Liver (tissue), 8 donors: ENCODE measurements at regions not wholly inside any gene's neighbourhood (a gene's known extent, or its start where the extent isn't known, plus 50 kb on each side); places are given as distances from the start of the nearest gene placed in this dataset.

ENCODE experiments used
- DNase-seq: peaks from one replicate; pipeline ENCODE4 v3.0.0-alpha.2; 2017; ENCODE audit warnings: low spot score
- H3K27ac ChIP-seq, 2 donors: one replicate each; pipeline ENCODE4 v1.7.0; 2013; ENCODE audit warnings: inconsistent platforms in 2 of 2, low read length in 2 of 2, control low read depth in 1 of 2, low read depth in 1 of 2, mild to moderate bottlenecking in 1 of 2
- H3K27me3 ChIP-seq, 4 donors: one replicate each; pipeline versions ENCODE4 v1.6.1 to v1.7.0; 2013; ENCODE audit warnings: low read length in 3 of 4, inconsistent platforms in 1 of 4, mild to moderate bottlenecking in 1 of 4, moderate library complexity in 1 of 4; ENCODE audit not compliant: control insufficient read depth in 4 of 4, insufficient read depth in 4 of 4
- H3K36me3 ChIP-seq, 4 donors: one replicate each; pipeline versions ENCODE4 v1.6.1 to v1.7.0; 2013; ENCODE audit warnings: low read length in 3 of 4, mild to moderate bottlenecking in 3 of 4, low read depth in 1 of 4, moderate library complexity in 1 of 4; ENCODE audit not compliant: control insufficient read depth in 4 of 4, insufficient read depth in 3 of 4
- H3K4me1 ChIP-seq, 4 donors: one replicate each; pipeline versions ENCODE4 v1.6.1 to v1.7.0; 2013; ENCODE audit warnings: low read length in 3 of 4, mild to moderate bottlenecking in 3 of 4, moderate library complexity in 1 of 4; ENCODE audit not compliant: control insufficient read depth in 4 of 4, insufficient read depth in 4 of 4
- H3K4me3 ChIP-seq, 3 donors: one replicate each; pipeline versions ENCODE4 v1.6.1 to v1.7.0; 2013; ENCODE audit warnings: low read length in 3 of 3, control low read depth in 1 of 3, low read depth in 1 of 3, mild to moderate bottlenecking in 1 of 3
- H3K9ac ChIP-seq, 2 donors: one replicate each; pipeline ENCODE4 v1.7.0; 2013; ENCODE audit warnings: low read length in 2 of 2, mild to moderate bottlenecking in 2 of 2, moderate library complexity in 2 of 2, control low read depth in 1 of 2, low read depth in 1 of 2
- H3K9me3 ChIP-seq, 4 donors: one replicate each; pipeline versions ENCODE4 v1.6.1 to v1.7.0; 2013; ENCODE audit warnings: low read length in 3 of 4; ENCODE audit not compliant: control insufficient read depth in 4 of 4
- ATF3 ChIP-seq: IDR thresholded peaks from 2 replicates; pipeline ENCODE4 v1.6.1; 2016; ENCODE audit warnings: antibody characterized with exemption
- EGR1 ChIP-seq, 2 donors: IDR thresholded peaks; 2 replicates each; pipeline ENCODE4 v1.6.1; 2016 to 2018; ENCODE audit warnings: antibody characterized with exemption in 2 of 2, low read depth in 2 of 2
- FOXA1 ChIP-seq: IDR thresholded peaks from 2 replicates; pipeline ENCODE4 v1.6.1; 2016; ENCODE audit warnings: antibody characterized with exemption
- FOXA2 ChIP-seq: IDR thresholded peaks from 2 replicates; pipeline ENCODE4 v1.6.1; 2016; ENCODE audit warnings: antibody characterized with exemption
- GABPA ChIP-seq, 2 donors: IDR thresholded peaks in 1 of 2; conservative IDR thresholded peaks in 1 of 2; 2 replicates each; pipeline ENCODE4 v1.6.1; 2016; ENCODE audit warnings: antibody characterized with exemption in 2 of 2, mild to moderate bottlenecking in 1 of 2, moderate library complexity in 1 of 2
- HNF4A ChIP-seq, 2 donors: conservative IDR thresholded peaks; 2 replicates each; pipeline ENCODE4 v1.6.1; 2016; ENCODE audit warnings: antibody characterized with exemption in 2 of 2, mild to moderate bottlenecking in 2 of 2
- HNF4G ChIP-seq: IDR thresholded peaks from 2 replicates; pipeline ENCODE4 v1.6.1; 2016; ENCODE audit warnings: antibody characterized with exemption
- JUND ChIP-seq, 2 donors: IDR thresholded peaks; 2 replicates each; pipeline ENCODE4 v1.6.1; 2016; ENCODE audit warnings: antibody characterized with exemption in 2 of 2
- NR2F2 ChIP-seq: IDR thresholded peaks from 2 replicates; pipeline ENCODE4 v1.6.1; 2016; ENCODE audit warnings: antibody characterized with exemption
- RAD21 ChIP-seq, 2 donors: IDR thresholded peaks; 2 replicates each; pipeline ENCODE4 v1.6.1; 2016; ENCODE audit warnings: antibody characterized with exemption in 2 of 2, mild to moderate bottlenecking in 2 of 2
- REST ChIP-seq: IDR thresholded peaks from 2 replicates; pipeline ENCODE4 v1.6.1; 2016; ENCODE audit warnings: antibody characterized with exemption, mild to moderate bottlenecking
- RXRA ChIP-seq, 2 donors: IDR thresholded peaks; 2 replicates each; pipeline ENCODE4 v1.6.1; 2017 to 2018; ENCODE audit warnings: antibody characterized with exemption in 2 of 2, mild to moderate bottlenecking in 1 of 2
- SP1 ChIP-seq: IDR thresholded peaks from 2 replicates; pipeline ENCODE4 v1.6.1; 2018; ENCODE audit warnings: antibody characterized with exemption, mild to moderate bottlenecking
- TAF1 ChIP-seq: conservative IDR thresholded peaks from 2 replicates; pipeline ENCODE4 v1.6.1; 2016; ENCODE audit warnings: antibody characterized with exemption, mild to moderate bottlenecking
- YY1 ChIP-seq: IDR thresholded peaks from 2 replicates; pipeline ENCODE4 v1.6.1; 2016; ENCODE audit warnings: antibody characterized with exemption, mild to moderate bottlenecking
- ZBTB33 ChIP-seq: IDR thresholded peaks from 2 replicates; pipeline ENCODE4 v1.6.1; 2016; ENCODE audit warnings: antibody characterized with exemption
- WGBS: extraction: QIAGEN DNeasy Blood & Tissue Kit; methylation state at CpG from one replicate; pipeline ENCODE4 v1.1.7; 2013; 5-methylcytosine and 5-hydroxymethylcytosine counted together
- TF ChIP-seq, protein P1 (sequence below): IDR thresholded peaks from 2 replicates; pipeline ENCODE4 v1.6.1; 2016; ENCODE audit warnings: antibody characterized with exemption
- TF ChIP-seq, protein P2 (sequence below): fragments of 150-350 bp; IDR thresholded peaks from 2 replicates; pipeline ENCODE4 v1.5.1; 2017; ENCODE audit warnings: improper control_type of control experiment, low read depth, low read length; ENCODE audit not compliant: missing input control
- donor health status: healthy.
- donor health status: healthy.
- donor health status: healthy.
- donor health status: healthy.
- donor health status: healthy.

DNA sequence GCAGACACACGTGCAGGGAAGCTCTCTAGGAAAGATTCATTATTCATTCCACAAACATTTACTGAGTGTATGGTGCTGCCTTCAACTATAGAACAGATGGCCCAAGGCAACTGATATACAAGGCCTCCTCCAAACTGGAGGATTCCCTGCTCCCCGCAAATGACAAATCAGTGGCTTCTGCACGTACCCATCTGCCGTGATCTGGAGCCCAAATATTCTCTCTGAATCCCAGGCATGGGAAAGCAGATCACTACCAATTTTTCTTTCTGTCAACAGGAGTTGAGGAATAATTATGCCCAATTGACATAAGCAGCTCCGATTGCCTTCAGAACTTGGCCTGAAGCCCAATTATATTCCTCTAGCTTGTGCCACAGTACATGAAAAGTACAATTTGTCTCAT lies 174.2 kb upstream of the CCDC196 start:
- Histone ChIP-seq H3K36me3 (peaks cover 0 to 2% (median 0%) of the 10 kb centered on the region in 4 donors), H3K27ac (no peak overlapping the region), H3K27me3 (no peaks in the 10 kb centered on the region), H3K4me1 (no peaks in the 10 kb centered on the region), H3K4me3 (no peak overlapping the region), H3K9me3 (peaks cover 0 to 2% (median under 1%) of the 10 kb centered on the region in 4 donors), H3K9ac (no peak overlapping the region)
- 80% methylated on average over 5 of the region's 5 CpGs for WGBS
- no peak for DNase-seq
- no peak for TF ChIP-seq FOXA1
- TF ChIP-seq EGR1 (IDR thresholded peaks at IDR 0.05; ENCODE audit: low read depth in 2 of 2) = no peak
- TF ChIP-seq, protein P1, sequence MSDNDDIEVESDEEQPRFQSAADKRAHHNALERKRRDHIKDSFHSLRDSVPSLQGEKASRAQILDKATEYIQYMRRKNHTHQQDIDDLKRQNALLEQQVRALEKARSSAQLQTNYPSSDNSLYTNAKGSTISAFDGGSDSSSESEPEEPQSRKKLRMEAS = no peak
- TF ChIP-seq HNF4G = no peak
- TF ChIP-seq, protein P2, sequence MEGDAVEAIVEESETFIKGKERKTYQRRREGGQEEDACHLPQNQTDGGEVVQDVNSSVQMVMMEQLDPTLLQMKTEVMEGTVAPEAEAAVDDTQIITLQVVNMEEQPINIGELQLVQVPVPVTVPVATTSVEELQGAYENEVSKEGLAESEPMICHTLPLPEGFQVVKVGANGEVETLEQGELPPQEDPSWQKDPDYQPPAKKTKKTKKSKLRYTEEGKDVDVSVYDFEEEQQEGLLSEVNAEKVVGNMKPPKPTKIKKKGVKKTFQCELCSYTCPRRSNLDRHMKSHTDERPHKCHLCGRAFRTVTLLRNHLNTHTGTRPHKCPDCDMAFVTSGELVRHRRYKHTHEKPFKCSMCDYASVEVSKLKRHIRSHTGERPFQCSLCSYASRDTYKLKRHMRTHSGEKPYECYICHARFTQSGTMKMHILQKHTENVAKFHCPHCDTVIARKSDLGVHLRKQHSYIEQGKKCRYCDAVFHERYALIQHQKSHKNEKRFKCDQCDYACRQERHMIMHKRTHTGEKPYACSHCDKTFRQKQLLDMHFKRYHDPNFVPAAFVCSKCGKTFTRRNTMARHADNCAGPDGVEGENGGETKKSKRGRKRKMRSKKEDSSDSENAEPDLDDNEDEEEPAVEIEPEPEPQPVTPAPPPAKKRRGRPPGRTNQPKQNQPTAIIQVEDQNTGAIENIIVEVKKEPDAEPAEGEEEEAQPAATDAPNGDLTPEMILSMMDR = no peak
- TF ChIP-seq ATF3 = no peak
- TF ChIP-seq HNF4A (conservative IDR thresholded peaks at IDR 0.05) = no peak
- TF ChIP-seq FOXA2 = no peak
- TF ChIP-seq RAD21 (IDR thresholded peaks at IDR 0.05) = no peak
- TF ChIP-seq REST = no peak
- no peak for TF ChIP-seq SP1
- no peak for TF ChIP-seq GABPA (IDR thresholded peaks at IDR 0.05 in 1 of 2, conservative IDR thresholded peaks at IDR 0.05 in 1 of 2)
- no peak for TF ChIP-seq RXRA (IDR thresholded peaks at IDR 0.05)
- TF ChIP-seq YY1 = no peak
- no peak for TF ChIP-seq JUND (IDR thresholded peaks at IDR 0.05)
- TF ChIP-seq NR2F2 = no peak
- no peak for TF ChIP-seq ZBTB33
- no peak for TF ChIP-seq TAF1
